PC-3 (cell line): ENCODE measurements at regions not wholly inside any gene's neighbourhood (a gene's known extent, or its start where the extent isn't known, plus 50 kb on each side); places are given as distances from the start of the nearest gene placed in this dataset.

Experiments used
- ATAC-seq: fragments of 200-7000 bp; cut with Tn5 transposase; 2 replicates; pipeline ENCODE4 v1.9.1; 2020; ENCODE audit warnings: mild to moderate bottlenecking, moderate library complexity
- BruUV-seq: library from RNA; stranded (reverse); fragments of 400-500 nt; replicated peaks from 2 replicates; lab custom pipeline; 2021; lab: Mats Ljungman, UMichigan
- CTCF ChIA-PET: fragments of 300-600 bp; sonication (Branson Sonifier 250); formaldehyde crosslinking; loops from one replicate; lab custom pipeline; 2022; ENCODE audit warnings: antibody characterized with exemption; lab: Charles Lee
- POLR2A ChIA-PET: fragments of 300-600 bp; sonication (Branson Sonifier 250); formaldehyde crosslinking; loops from one replicate; lab custom pipeline; 2022; ENCODE audit warnings: antibody characterized with exemption; ENCODE audit not compliant: unreplicated experiment; lab: Charles Lee
- DNase-seq: peaks from one replicate; pipeline ENCODE4 v3.0.0-alpha.2; 2015
- H2AFZ ChIP-seq: fragments of 300-600 bp; sonication (generic); 2 replicates; pipeline ENCODE4 v1.6.0; 2016; ENCODE audit warnings: antibody characterized with exemption, low read length
- H3F3A ChIP-seq: fragments of 300-600 bp; sonication (generic); one replicate; pipeline ENCODE4 v1.6.0; 2017; ENCODE audit warnings: antibody characterized with exemption, low read length, control low read depth, mild to moderate bottlenecking; ENCODE audit not compliant: unreplicated experiment
- H3K27ac ChIP-seq: fragments of 300-600 bp; sonication (generic); 2 replicates; pipeline ENCODE4 v1.5.1; 2016; ENCODE audit warnings: mild to moderate bottlenecking, low read length
- H3K27me3 ChIP-seq: fragments of 300-600 bp; sonication (generic); 2 replicates; pipeline ENCODE4 v1.6.1; 2016; ENCODE audit warnings: low read length, mixed read lengths
- H3K36me3 ChIP-seq: fragments of 300-600 bp; sonication (generic); 2 replicates; pipeline ENCODE4 v1.6.1; 2016; ENCODE audit warnings: low read depth, mixed run types, low read length, mixed read lengths
- H3K4me1 ChIP-seq: fragments of 300-600 bp; sonication (generic); 2 replicates; pipeline ENCODE4 v1.5.1; 2016; ENCODE audit warnings: low read length; ENCODE audit not compliant: insufficient read depth
- H3K4me2 ChIP-seq: fragments of 300-600 bp; sonication (generic); 2 replicates; pipeline ENCODE4 v1.6.0; 2016; ENCODE audit warnings: low read length
- H3K4me3 ChIP-seq: fragments of 300-600 bp; sonication (generic); 2 replicates; pipeline ENCODE4 v1.5.1; 2016; ENCODE audit warnings: mild to moderate bottlenecking, low read length, mixed read lengths
- H3K79me2 ChIP-seq: fragments of 300-600 bp; sonication (generic); 2 replicates; pipeline ENCODE4 v1.6.1; 2017; ENCODE audit warnings: low read length, mixed read lengths
- H3K9ac ChIP-seq: fragments of 300-600 bp; sonication (generic); 2 replicates; pipeline ENCODE4 v1.6.0; 2016; ENCODE audit warnings: mild to moderate bottlenecking, low read length
- H3K9me2 ChIP-seq: fragments of 300-600 bp; sonication (generic); replicated peaks from 2 replicates; pipeline ENCODE4 v1.6.1; 2016; ENCODE audit warnings: mixed run types, low read length, mixed read lengths
- H3K9me3 ChIP-seq: fragments of 300-600 bp; sonication (generic); 2 replicates; pipeline ENCODE4 v1.6.1; 2016; ENCODE audit warnings: low read length, mixed read lengths
- H4K20me1 ChIP-seq: fragments of 300-600 bp; sonication (generic); 2 replicates; pipeline ENCODE4 v1.6.1; 2016; ENCODE audit warnings: low read length, mixed read lengths
- EZH2 ChIP-seq: fragments of 300-600 bp; sonication (generic); IDR thresholded peaks from one replicate; pipeline ENCODE4 v1.6.1; 2017; ENCODE audit warnings: antibody characterized with exemption, mild to moderate bottlenecking, low read length; ENCODE audit not compliant: unreplicated experiment
- EZH2phosphoT487 ChIP-seq: fragments of 300-600 bp; sonication (generic); IDR thresholded peaks from 2 replicates; pipeline ENCODE4 v1.6.1; 2018; ENCODE audit warnings: mild to moderate bottlenecking, antibody characterized with exemption, low read length, borderline replicate concordance
- intact Hi-C: fragments of 100-400 bp; cut with micrococcal nuclease; formaldehyde crosslinking; loops from 2 replicates; pipeline ENCODE4 v1.9.0; 2023
- TF ChIP-seq, protein P1 (sequence below): fragments of 300-600 bp; sonication (generic); conservative IDR thresholded peaks from 2 replicates; pipeline ENCODE4 v1.5.1; 2017; ENCODE audit warnings: antibody characterized with exemption, low read depth, mild to moderate bottlenecking, low read length

- H3F3A ChIP-seq: no peaks in the 10 kb centered on the region
- H3K9ac ChIP-seq: no peak overlapping the region
- no peaks in the 10 kb centered on the region for H3K36me3 ChIP-seq
- ChIA-PET POLR2A (no interaction called here), CTCF (no interaction called here)
- no peak for TF ChIP-seq EZH2phosphoT487
- TF ChIP-seq, protein P1, sequence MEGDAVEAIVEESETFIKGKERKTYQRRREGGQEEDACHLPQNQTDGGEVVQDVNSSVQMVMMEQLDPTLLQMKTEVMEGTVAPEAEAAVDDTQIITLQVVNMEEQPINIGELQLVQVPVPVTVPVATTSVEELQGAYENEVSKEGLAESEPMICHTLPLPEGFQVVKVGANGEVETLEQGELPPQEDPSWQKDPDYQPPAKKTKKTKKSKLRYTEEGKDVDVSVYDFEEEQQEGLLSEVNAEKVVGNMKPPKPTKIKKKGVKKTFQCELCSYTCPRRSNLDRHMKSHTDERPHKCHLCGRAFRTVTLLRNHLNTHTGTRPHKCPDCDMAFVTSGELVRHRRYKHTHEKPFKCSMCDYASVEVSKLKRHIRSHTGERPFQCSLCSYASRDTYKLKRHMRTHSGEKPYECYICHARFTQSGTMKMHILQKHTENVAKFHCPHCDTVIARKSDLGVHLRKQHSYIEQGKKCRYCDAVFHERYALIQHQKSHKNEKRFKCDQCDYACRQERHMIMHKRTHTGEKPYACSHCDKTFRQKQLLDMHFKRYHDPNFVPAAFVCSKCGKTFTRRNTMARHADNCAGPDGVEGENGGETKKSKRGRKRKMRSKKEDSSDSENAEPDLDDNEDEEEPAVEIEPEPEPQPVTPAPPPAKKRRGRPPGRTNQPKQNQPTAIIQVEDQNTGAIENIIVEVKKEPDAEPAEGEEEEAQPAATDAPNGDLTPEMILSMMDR: no peak
- TF ChIP-seq EZH2: no peak
- no peaks in the 10 kb centered on the region for H3K79me2 ChIP-seq
- H3K27ac ChIP-seq: no peak overlapping the region
- H3K4me2 ChIP-seq: no peak overlapping the region
- BruUV-seq: no TSS peak
- no peaks in the 10 kb centered on the region for H4K20me1 ChIP-seq
- no peak overlapping the region for H3K4me3 ChIP-seq
- ATAC-seq (no peak), DNase-seq (no peak)
- H3K9me2 ChIP-seq: no peaks in the 10 kb centered on the region
- no peaks in the 10 kb centered on the region for H3K4me1 ChIP-seq
- intact Hi-C loops: no loop called here
- no peak overlapping the region for H2AFZ ChIP-seq
- H3K27me3 ChIP-seq: peaks cover 10% of the 10 kb centered on the region
- no peaks in the 10 kb centered on the region for H3K9me3 ChIP-seq
Observed at GRCh38 chr6:131390322-131390721, 182.7 kb upstream of the ARG1 start.

DNA sequence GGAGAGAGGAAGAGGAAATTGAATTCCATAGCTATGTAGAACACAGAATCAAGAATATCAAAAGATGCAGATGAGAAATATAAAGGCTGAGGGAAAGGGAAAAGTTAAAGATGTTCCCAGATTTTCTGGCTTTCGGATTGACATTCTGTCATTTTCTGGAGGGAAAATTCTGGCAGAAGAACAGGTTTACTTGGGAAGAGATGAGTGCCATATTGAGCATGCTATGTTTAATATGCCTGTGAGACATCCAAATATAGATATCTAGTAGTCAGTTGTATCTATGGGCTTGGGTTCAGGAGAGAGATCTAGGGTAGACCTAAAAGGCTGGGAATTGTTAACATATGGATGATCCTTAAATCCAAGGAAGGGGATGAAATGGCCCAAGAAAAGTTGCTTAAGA is 181.9 kb upstream of the ARG1 start:
- Histone ChIP-seq H4K20me1 (no peaks in the 10 kb centered on the region), H2AFZ (no peak overlapping the region), H3K4me3 (no peak overlapping the region), H3K9me3 (no peaks in the 10 kb centered on the region), H3K27ac (no peak overlapping the region), H3K4me1 (no peaks in the 10 kb centered on the region), H3K9me2 (no peaks in the 10 kb centered on the region), H3K79me2 (no peaks in the 10 kb centered on the region), H3K36me3 (no peaks in the 10 kb centered on the region), H3K4me2 (no peak overlapping the region), H3K9ac (no peak overlapping the region), H3K27me3 (peaks cover 10% of the 10 kb centered on the region), H3F3A (no peaks in the 10 kb centered on the region)
- ATAC-seq (no peak), DNase-seq (no peak)
- no peak for TF ChIP-seq EZH2
- no peak for TF ChIP-seq EZH2phosphoT487
- TF ChIP-seq, protein P1: no peak
- CTCF ChIA-PET: no interaction called here
- BruUV-seq: no TSS peak
- intact Hi-C loops: no loop called here
- POLR2A ChIA-PET: no interaction called here

DNA sequence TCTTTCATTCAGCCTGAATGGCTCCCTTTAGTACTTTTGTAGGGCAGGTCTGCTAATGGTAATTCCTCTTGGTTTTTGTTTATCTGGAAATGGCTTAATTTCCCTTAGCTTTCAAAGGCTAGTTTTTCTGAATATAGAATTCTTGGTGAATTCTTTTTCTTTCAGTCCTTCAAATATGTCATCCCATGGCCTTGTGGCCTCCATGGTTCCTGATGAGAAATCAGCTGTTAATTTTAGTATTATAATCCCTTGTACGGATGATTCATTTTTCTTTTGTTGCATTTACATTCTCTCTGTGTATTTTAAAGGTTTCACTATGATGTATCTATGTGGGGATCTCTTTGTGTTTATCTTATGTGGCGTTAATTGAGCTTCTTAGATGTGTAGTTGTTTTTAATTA is 179.6 kb upstream of the ARG1 start:
- peaks cover 10% of the 10 kb centered on the region for H3K27me3 ChIP-seq
- no peak overlapping the region for H3K27ac ChIP-seq
- DNase-seq (no peak), ATAC-seq (no peak)
- no peaks in the 10 kb centered on the region for H3K4me1 ChIP-seq
- no peaks in the 10 kb centered on the region for H3K9me2 ChIP-seq
- intact Hi-C loops: no loop called here
- no peaks in the 10 kb centered on the region for H4K20me1 ChIP-seq
- CTCF ChIA-PET: no interaction called here
- H3K79me2 ChIP-seq: no peaks in the 10 kb centered on the region
- POLR2A ChIA-PET: no interaction called here
- no peaks in the 10 kb centered on the region for H3K36me3 ChIP-seq
- H2AFZ ChIP-seq: no peak overlapping the region
- H3K9ac ChIP-seq: no peak overlapping the region
- H3K4me2 ChIP-seq: no peak overlapping the region
- no peaks in the 10 kb centered on the region for H3K9me3 ChIP-seq
- no peaks in the 10 kb centered on the region for H3F3A ChIP-seq
- TF ChIP-seq EZH2phosphoT487 (no peak), EZH2 (no peak)
- TF ChIP-seq, protein P1: no peak
- BruUV-seq: no TSS peak
- H3K4me3 ChIP-seq: no peak overlapping the region
